ENCODE measurements at regions not wholly inside any gene's neighbourhood (a gene's known extent, or its start where the extent isn't known, plus 50 kb on each side); places are given as distances from the start of the nearest gene placed in this dataset.
A peak's percentile ranks its signal among the peaks of the same experiment; 100 is the strongest.

DNA sequence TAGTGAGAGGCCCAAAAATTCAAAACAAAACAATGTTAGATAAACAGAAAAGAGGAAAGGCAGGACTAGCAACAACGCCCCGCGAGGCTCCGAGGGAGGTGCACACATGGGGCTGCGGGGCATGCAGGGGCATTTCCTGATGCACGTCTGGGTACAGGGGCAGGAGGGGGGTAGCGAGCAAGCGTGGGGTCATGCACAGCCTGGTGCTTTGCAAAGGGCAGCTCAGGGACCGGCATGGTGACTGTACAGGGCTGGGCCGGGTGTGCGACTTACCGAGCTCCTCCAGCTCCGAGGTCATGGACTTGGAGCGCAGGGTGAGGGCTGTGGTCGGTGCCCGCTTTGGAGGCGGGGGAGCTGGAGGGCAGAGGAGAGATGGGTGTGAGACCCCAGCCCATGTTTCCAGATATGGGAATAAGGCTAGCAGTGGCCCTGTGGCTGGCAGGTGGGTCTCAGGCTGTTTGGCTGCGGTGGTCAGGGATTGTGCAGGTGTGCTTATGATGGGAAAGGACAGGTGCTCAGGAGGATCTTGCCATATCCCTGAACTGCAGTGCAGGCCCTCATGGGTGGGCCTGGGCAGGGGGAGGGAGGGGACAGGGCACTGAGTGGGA lies 103.7 kb downstream of the CTTN start:
- no peak for DNase-seq

DNA sequence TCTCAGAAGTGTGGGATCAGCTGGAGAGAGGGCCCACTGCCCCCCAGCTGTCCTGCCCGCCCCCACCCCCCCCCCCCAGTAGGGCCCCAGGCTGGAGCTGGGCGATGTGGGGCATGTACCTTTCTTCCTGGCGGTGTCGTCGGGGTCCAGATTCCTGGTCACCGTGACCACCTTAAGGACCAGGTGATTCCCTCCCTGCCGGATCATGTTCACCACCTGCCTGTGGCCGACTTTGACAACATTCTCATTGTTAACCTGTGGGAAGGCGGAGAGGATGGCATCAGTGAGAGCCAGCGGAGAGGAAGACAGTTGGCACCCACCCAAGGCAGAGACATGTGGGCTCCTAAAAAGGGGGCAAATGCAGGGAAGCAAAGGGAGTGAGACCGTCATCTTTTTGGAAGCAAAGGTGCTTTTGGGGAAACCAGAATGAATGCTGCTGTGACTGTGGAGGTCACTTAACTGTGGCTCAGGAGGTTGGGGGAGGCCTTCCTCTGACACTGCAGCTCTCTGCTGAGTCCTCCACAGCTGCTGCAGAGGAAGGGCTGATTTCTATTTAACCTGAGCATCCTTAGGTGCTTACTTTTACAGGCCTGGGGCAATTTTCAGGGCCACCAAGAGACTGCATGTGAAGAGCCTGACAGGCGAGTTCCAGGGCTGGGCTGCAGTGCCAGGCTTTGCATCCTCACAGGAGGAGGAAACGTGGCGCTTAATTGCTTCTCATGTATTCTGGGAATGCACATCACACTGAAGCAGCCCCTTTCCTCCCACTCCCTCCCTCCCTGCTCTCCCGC lies 104.5 kb downstream of the CTTN start:
- no peak for DNase-seq

DNA sequence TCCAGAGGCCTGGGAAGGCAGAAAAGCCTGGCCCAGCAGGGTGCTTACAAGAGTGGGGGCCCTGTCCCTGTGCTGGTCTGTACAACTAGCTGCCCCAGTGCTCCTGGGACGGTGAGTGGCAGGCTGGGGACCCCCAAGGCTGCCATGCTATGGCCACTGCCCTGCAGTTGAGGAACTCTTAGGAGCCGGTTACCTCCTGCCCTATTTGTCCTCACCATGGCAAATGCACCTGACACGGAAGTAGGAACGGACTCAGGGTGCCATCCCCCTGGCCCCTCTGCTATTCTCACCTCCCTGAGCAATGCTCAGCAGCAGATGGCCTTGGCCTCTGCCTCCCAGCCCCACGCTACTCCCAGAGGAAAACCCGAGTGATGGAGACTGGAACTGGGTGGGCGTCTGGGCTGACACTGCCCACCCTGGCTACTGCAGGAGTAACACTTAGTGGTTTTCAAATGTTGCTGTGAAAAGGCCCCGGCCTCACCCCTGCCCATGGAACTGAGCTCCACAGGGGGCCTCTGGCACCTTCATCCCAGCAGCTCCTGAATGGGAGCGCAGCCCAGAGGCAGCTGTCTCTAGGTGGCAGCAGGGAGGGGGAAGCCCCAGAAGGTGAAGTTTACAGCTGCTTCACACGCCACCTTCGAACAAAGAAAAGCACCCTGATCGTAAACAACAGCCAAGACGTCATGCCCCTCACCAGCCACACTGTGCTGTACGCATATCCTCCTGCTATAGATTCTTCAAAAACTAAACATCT lies 105.3 kb downstream of the CTTN start:
- DNase-seq: peak; percentile 39

DNA sequence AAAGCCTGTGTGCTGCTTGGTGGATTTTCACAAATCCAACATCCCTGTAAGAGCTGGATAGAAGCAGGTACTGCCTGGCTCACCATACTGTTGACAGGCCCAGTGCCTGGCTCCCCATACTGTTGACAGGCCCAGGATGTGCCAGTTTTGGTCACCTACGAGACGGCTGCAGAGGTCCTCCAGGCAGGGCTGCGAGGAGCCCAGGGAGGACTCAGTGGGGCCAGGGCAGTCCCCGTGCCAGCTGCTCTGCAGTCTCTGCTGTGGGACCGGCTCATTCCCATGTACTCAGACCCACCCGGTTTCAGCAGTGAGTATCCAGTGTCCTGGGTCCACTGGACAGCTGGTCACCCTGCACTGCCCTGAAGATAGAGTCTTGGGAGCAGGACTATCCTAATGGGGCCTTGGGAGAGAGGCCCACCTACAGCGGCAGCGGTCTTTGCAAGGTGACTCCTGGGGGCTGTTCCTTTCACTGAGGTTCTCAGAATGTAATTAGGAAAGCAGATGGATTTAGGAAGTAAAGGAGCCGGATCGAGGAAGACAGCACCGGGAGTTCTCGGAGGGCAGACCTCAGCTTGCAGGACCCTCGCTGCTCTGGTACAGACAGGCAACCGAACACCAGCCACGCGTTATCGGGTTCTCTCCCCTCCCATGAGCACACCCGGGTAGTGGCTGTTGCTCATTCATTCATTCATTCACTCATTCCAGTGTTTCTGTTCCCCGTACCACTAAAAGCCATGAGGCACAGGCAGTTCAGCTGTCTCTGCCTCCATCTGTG lies 106.1 kb downstream of the CTTN start:
- DNase-seq: no peak

DNA sequence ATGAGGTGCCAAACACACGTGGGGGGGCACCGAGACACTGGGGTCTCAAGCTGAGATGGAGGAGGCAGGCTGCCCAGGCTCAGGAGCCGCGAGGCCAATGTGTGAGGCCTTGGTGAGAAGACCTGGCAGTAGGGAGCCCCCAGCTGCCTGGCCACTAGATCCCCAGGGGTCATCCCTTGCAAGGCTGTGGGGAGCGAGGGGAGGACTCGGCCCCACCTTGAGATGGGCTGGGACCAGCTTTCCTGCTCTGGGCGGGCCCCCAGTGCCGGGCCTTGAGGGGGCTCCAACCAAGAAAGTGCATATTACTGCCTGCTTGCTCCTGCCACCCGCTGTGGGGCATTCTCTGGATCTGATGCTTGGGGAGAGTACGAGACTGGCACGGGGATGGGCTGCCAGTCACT lies 107.0 kb downstream of the CTTN start:
- no peak for DNase-seq

DNA sequence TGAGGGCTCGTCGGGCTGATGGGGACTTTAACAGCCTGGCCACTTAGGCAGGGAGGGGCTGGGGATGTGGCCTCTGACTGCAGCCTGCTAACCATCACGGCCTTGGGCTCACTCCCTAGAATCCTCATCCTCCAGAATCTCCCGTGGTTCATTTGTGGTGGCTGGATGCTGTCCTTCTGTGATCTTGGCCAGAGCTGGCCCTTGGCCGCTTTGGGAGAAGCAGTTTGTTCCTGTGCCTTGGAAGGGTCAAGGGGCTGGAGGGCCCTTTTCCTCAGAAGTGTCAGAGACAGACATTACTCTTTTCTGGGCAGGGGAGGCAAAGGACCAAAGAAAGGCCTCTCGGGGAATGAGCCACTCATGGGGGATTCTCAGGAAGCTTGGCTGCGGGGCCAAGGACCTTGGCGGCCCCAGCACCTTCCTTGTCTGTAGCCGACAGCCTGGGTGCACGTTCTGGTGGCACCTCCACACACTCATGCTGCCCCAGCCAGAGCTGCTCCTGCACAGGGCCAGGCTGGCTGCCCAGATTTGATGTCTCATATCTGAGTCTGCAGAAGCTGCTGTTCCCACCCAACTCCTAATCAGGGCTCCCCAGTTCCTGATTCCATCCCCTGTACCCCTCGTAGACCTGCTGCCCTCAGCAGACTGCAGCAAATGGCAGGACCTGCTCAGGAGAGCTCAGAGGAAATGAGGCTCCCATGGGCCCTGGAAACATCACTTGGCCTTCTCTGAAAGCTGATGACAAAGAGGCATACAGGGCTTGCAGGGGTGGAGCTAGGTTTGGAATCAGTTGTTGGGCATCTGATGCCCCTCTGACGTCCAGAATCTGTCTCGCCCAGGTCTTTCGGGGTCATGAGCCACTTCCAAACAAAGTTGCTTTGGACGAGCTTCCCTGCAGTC lies 107.7 kb downstream of the CTTN start:
- DNase-seq: no peak

DNA sequence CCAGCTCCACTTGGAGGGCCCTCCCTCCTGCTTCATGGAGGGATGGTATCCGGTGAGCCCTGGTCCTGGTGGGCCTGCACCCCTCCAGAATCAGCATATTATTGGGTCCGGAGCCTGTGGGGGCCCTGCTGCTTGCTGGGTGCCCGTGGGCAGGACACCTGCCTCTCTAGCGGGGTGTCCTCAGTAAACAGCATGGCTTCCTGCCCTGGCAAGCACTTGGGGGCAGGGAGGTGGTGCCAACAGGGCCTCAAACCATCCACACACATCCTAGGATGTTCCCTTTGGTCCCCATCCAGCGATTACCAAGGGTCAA lies 108.3 kb downstream of the CTTN start:
- DNase-seq: no peak

DNA sequence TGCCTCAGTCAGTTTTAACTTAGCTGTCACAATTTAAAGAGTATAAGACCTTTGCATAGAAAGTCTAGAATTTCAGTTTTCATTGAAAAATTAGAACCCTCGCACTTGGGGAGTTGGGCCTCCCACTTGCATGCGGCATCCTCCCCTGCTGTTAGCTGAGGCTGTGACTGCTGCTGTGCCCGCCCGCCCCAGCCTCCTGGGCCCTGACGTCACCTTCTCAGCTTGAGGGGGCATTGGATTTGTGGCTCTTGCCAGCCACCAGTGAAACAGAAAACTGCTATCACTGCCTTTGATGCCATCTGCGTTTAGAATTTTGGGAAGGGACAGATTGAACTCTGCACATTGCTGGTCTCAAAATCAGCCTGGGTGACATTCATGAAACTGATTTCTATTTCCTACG lies 108.7 kb downstream of the CTTN start:
- no peak for DNase-seq

DNA sequence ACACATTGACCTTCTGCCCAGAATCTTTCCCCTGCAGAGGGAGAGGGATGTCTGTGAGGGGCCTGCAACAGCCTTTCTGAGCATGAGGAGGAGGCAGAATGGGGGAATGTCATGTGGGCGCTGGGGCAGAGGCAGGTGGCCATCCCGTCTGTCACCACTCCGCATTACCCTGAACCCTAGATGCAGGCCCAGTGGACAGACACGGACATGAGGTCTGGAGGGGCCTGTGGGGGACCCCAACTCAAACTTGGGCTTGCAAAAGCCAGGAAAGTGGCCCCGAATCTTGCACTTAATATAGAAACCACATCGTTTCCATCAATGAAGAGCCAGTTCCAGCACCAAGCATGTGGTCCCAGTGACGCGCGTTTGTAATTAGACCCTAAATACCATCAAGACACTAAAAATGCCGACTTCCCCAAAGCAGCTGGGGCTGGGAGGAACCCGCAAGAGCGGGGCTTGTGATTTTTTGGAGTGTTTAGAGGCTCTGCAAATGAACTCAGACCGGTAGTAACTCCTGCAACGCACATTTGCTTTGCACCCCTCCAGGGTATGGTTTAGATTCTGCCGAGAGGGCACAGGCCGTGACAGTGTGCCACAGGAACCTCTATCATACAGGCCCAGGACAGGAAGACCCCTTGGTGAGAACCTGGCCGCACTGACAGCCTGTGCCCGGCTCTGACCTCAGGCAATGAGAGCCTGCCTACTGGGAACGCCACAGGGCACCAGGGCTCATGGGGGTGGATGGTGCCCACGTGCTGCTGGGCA lies 109.3 kb downstream of the CTTN start:
- DNase-seq: no peak

DNA sequence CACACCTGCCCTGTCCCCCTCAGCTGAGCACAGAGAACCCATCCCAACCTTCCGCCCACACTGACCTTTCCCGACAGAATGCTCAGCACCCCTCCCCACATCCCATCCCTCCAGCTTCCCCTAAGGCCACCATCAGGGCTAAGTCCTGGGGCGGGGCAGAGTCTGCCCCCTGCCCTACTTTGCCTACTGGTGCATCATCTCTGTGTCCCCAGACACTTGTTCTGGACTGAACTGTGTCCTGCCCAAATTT lies 109.8 kb downstream of the CTTN start:
- DNase-seq: no peak

DNA sequence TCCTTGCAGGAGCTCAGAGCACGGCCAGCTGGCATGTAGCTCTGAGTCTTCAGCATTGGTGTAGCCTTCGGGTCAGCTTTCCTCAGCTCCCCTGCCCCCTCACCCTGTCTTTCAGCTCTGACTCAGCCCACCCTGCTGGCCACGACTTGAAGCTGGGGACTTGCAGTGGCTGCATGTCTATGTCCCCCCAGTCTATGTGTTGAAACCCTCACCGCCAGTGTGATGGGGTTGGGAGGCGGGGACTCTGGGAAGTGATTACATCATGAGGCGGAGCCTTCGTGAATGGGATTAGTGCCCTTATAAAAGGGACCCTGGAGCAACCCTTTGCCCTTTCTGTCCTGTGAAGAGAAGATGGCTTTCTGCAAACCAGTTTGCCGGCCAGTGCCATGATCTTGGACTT lies 111.1 kb downstream of the CTTN start:
- DNase-seq: no peak

DNA sequence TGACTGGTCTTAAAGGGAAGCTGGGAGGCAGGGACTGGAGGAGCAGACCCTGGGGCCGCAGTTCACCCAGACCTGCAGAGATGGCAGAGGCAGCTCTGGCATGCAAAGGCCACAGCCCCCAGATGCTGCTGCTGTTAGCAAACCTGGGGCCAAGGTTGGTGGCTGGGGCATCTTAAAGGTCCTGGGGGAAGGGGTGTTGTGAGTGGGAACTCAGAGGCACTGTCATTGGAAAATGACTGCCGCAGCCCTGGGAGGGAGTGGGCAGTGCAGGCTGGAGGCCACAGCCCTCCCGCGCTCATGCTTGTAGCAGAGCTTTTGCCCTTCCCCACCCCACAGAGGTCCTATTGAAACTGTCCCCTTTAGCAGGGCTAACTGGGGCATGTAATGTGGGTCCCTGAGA lies 111.8 kb downstream of the CTTN start:
- no peak for DNase-seq

DNA sequence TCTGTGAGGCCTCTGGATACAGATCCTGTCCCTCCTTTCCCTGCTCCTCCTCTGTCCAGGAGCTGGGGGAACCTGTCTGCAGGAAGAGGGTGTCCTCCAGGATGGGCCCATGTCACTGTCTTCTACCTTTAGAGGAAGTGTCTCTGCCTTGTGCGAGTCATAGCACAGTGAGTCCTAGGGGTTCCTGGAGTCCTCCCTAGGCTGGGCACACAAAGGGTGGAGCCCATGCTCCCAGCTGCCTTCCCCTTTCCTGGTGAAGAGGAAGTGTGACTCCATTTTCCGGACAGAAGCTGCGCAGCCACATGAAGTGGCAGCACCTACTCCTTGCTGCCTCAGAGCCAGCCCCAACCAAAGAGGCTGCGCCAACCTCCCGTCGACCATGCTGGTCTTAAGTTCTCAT lies 112.2 kb downstream of the CTTN start:
- no peak for DNase-seq

DNA sequence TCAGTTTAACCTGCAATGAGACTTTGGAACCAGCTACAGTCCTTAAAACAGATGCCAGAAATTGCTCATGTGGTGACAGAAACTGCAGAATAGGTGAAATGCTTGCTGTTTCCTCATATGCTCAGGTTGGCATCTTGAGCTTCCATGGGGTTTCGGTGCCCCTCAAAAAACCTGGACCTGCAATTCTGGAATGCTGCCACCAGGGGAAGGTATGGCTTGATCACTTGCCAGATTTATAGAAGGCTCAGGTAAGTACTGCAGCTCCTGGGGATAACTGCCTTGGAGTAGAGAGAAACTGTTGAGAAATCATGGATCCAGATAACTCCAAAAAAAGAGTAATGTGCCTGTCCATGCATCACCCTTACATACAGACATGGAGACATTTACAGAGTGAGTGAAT lies 113.0 kb downstream of the CTTN start:
- DNase-seq: no peak

DNA sequence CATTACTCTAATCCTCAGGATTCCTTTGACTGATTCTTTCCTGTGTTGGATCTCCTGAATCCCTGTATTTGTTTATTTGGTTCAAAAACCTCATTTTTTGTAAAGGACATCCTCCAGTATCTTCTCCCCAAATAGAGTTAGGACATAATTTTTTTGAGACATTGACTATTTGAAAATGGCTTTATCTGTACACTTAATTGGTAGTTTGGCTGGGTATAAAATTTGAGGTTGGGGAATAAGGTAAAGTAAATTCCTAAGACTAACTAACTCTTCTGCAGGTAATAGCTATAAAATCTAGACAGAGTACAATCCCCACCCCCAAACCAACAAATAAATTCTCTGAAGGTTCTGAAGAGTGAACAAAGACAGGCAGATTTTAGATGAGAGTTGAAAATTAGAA lies 114.4 kb downstream of the CTTN start:
- no peak for DNase-seq

DNA sequence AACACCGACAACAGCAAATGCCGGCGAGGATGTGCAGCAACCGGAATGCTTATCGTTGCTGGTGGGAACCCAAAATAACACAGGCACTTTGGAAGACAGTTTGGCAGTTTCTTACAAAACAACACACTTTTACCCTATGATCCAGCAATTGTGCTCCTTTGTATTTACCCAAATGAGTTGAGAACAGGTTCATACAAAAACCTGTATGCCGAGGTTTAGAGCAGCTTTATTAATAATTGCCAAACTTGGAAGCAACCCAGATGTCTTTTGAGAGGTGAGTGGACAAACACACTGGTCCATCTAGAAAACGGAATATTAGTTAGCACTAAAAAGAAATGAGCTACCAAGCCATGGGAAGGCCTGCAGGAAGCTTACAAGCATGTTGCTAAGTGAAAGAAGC lies 118.9 kb downstream of the CTTN start:
- DNase-seq: no peak

DNA sequence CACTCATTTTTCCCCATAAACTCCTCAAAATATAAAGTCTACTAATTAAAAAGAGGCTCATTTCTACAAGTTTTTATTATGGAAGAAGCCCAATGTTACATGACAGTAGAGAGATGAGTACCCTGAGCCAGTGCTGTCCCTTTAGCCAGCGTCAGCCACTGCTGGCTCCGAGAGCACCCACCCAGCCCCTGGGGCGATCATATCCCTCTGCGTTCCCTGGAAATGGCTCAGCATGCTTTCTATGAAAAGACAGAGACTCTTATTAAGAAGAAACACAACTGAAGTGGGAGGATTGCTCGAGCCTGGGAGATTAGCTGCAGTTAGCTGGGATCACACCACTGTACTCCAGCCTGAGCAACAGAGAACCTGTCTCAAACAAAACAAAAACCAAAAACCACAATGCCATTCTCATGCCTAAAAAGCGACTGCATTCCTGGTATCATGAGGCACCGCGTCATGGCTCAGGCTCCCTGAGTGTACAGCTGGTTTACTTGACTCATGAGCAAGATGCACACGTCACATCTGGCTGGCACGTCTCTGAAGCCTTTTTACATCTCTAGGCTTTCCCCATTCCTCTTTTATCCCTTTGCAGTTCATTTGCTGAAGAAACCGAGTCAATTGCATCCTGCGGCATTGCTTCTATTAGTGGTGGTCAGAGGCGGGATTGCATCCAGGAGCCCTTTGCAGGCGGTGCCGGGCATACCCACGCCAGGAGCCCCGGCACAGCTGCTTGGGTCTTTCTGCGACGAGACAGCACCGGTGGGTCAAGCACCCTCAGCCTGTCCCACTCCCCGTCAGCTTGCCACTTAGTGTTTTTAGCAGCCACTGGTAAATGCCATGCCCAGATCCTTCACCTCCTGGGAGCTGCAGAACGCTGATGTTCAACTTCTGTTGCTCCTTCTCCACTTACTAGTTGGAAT lies 119.9 kb downstream of the CTTN start:
- no peak for DNase-seq

DNA sequence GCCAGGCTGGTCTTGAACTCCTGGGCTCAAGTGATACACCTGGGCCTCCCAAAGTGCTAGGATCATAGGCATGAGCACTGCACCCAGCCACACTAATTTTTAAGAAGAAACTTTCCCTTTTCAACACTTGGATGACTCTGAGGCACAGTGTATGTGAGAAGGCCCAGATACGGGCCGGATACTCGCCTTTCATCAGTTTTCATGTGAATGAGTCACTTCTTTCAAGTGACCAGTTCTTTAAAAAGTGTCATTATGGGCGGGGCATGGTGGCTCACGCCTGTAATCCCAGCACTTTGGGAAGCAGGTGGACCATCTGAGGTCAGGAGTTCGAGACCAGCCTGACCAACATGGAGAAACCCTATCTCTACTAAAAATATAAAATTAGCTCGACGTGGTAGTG lies 120.8 kb downstream of the CTTN start:
- no peak for DNase-seq

DNA sequence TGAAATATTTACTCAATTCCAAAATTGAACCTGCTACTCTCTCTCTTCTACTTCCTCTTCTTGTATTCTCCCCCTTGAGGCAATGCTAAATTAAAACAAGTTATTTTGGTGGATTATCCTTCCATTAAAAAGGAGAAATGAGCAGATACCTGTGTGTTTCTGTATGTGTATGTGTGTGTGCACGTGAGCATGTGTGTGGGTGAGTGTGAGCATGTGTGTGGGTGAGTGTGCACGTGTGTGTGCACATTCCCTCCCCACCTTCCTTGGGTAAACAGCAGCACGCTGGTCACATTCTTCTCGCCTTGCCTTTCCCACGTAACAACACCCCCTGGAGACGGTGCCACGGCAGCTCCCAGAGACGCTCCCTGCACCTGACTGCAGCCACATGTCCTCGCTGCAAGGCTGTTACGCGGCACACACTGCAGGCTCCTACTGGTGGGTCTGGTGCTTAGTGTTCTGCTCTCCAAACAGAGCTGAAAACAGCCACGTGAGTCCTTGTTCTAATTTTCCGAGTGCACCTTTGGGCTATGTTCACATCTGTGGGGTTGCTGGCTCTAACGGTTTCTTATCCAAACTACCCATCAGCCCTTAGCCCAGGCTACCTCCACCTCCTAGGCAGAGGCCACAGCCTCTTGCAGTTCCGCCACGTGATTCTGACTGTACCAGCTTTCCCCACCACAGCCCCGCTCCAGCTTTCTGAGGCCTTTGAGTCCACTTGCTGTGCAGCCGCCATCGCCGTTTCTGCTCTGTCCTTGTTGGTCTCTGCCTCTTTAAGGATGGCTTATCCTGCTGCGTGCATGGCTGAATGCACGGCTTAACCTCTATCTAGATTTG lies 123.4 kb downstream of the CTTN start:
- DNase-seq: no peak

DNA sequence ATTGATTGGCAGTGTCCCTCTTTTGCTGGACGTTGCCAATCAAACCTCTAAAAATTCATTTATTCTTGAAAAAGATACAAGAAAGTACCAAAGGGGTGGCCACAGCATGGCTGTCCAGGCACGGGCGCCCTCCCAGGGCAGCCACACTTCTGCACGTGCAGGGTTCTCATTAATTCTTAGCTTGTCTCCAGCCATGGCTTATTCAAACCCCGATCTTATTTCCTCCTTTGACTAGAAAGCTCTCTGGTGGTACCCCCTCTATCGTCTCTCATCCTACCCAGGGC lies 123.9 kb downstream of the CTTN start:
- DNase-seq: no peak
